CD14-positive monocyte (primary cell): ENCODE measurements at regions not wholly inside any gene's neighbourhood (a gene's known extent, or its start where the extent isn't known, plus 50 kb on each side); places are given as distances from the start of the nearest gene placed in this dataset.
"Not testable (repeated sequence)": the region's sequence is repeated elsewhere in the genome, so short reads cannot be mapped to it uniquely, and the experiment has no call there.

Experiments
- DNase-seq, 3 donors: peaks; one replicate each; pipeline ENCODE4 v3.0.0-alpha.2; 2011 to 2022
- H2AFZ ChIP-seq: 2 replicates; pipeline ENCODE4 v1.6.0; 2012; ENCODE audit warnings: mild to moderate bottlenecking, low read depth, low read length, inconsistent platforms; ENCODE audit not compliant: insufficient read depth, poor library complexity, severe bottlenecking
- H3K27ac ChIP-seq, 2 donors: 1 replicate in 1 of 2; 2 replicates in 1 of 2; pipeline ENCODE4 v1.5.1; 2012 to 2013; ENCODE audit warnings: low read length in 2 of 2, control low read depth in 1 of 2, inconsistent platforms in 1 of 2, low read depth in 1 of 2, mild to moderate bottlenecking in 1 of 2
- H3K27me3 ChIP-seq, 2 donors: one replicate each; pipeline versions ENCODE4 v1.6.0 to v1.6.1; 2011 to 2013; ENCODE audit warnings: low read length in 2 of 2; ENCODE audit not compliant: control insufficient read depth in 2 of 2, insufficient read depth in 2 of 2
- H3K36me3 ChIP-seq, 2 donors: replicated peaks in 1 of 2; 1 replicate in 1 of 2; 2 replicates in 1 of 2; pipeline versions ENCODE4 v1.5.1 to v1.6.1; 2012 to 2013; ENCODE audit warnings: low read length in 2 of 2, control low read depth in 1 of 2, inconsistent platforms in 1 of 2, mild to moderate bottlenecking in 1 of 2; ENCODE audit not compliant: insufficient read depth in 2 of 2, control insufficient read depth in 1 of 2
- H3K4me1 ChIP-seq, 2 donors: 1 replicate in 1 of 2; 2 replicates in 1 of 2; pipeline versions ENCODE4 v1.5.1 to v1.6.1; 2012 to 2013; ENCODE audit warnings: low read length in 2 of 2, control low read depth in 1 of 2, inconsistent platforms in 1 of 2, mild to moderate bottlenecking in 1 of 2, moderate library complexity in 1 of 2; ENCODE audit not compliant: insufficient read depth in 2 of 2, control insufficient read depth in 1 of 2
- H3K4me2 ChIP-seq: replicated peaks from 2 replicates; pipeline ENCODE3; 2012; ENCODE audit warnings: low read length, moderate library complexity, mild to moderate bottlenecking; ENCODE audit not compliant: poor library complexity, severe bottlenecking; ENCODE audit errors: extremely low read depth
- H3K4me3 ChIP-seq, 3 experiments: fragments of 200-600 bp in 1 of 3; sonication (generic) in 1 of 3; replicated peaks in 1 of 3; 1 replicate in 2 of 3; 2 replicates in 1 of 3; pipeline ENCODE4 v1.5.1; 2011 to 2013; ENCODE audit warnings: low read length in 3 of 3, mild to moderate bottlenecking in 3 of 3, control low read depth in 2 of 3, low read depth in 2 of 3, inconsistent platforms in 1 of 3, moderate library complexity in 1 of 3
- H3K79me2 ChIP-seq: 2 replicates; pipeline ENCODE4 v1.6.0; 2012; ENCODE audit warnings: mild to moderate bottlenecking, control low read depth, inconsistent platforms, low read length, moderate library complexity; ENCODE audit not compliant: insufficient read depth
- H3K9ac ChIP-seq: 2 replicates; pipeline ENCODE4 v1.6.0; 2017; ENCODE audit warnings: low read length, mild to moderate bottlenecking; ENCODE audit not compliant: insufficient read depth, poor library complexity, severe bottlenecking
- H3K9me3 ChIP-seq, 2 donors: replicated peaks in 1 of 2; 1 replicate in 1 of 2; 2 replicates in 1 of 2; pipeline versions ENCODE4 v1.5.1 to v1.6.1; 2012 to 2013; ENCODE audit warnings: low read length in 2 of 2, control low read depth in 1 of 2; ENCODE audit not compliant: control insufficient read depth in 1 of 2, insufficient read depth in 1 of 2
- H4K20me1 ChIP-seq: 2 replicates; pipeline ENCODE4 v1.6.0; 2012; ENCODE audit warnings: mild to moderate bottlenecking, low read length, control low read depth, moderate library complexity; ENCODE audit not compliant: insufficient read depth
- H3K27ac Mint-ChIP-seq, 7 donors: one replicate each; pipeline ENCODE4 v1.8.0; 2020; ENCODE audit warnings: mild to moderate bottlenecking in 7 of 7, mixed read lengths in 7 of 7, moderate library complexity in 6 of 7, inconsistent platforms in 2 of 7
- H3K27me3 Mint-ChIP-seq, 3 donors: one replicate each; pipeline ENCODE4 v1.8.0; 2021 to 2022; ENCODE audit warnings: low read depth in 3 of 3, mild to moderate bottlenecking in 3 of 3, mixed read lengths in 3 of 3, moderate library complexity in 3 of 3, inconsistent platforms in 1 of 3
- H3K36me3 Mint-ChIP-seq, 2 donors: one replicate each; pipeline ENCODE4 v1.8.0; 2020; ENCODE audit warnings: mixed read lengths in 2 of 2, inconsistent platforms in 1 of 2, mild to moderate bottlenecking in 1 of 2
- H3K4me1 Mint-ChIP-seq: one replicate; pipeline ENCODE4 v1.8.0; 2020; ENCODE audit warnings: mild to moderate bottlenecking, mixed read lengths
- H3K4me3 Mint-ChIP-seq, 2 donors: one replicate each; pipeline ENCODE4 v1.8.0; 2020; ENCODE audit warnings: mild to moderate bottlenecking in 2 of 2, mixed read lengths in 2 of 2, moderate library complexity in 1 of 2
- H3K9me3 Mint-ChIP-seq, 7 donors: one replicate each; pipeline ENCODE4 v1.8.0; 2020 to 2022; ENCODE audit warnings: mixed read lengths in 7 of 7, mild to moderate bottlenecking in 6 of 7, moderate library complexity in 6 of 7, inconsistent platforms in 2 of 7
- WGBS: methylation state at CpG from one replicate; pipeline ENCODE4 v1.1.5; 2013; ENCODE audit warnings: missing lambda C conversion rate; ENCODE audit not compliant: insufficient coverage; 5-methylcytosine and 5-hydroxymethylcytosine counted together
- intact Hi-C, 2 donors: fragments of 100-400 bp; cut with micrococcal nuclease; formaldehyde crosslinking; loops; one replicate each; pipeline versions ENCODE4 v1.15.0 to v1.15.1; 2023
- TF ChIP-seq, protein P1 (sequence below): fragments of 200-600 bp; IDR thresholded peaks from one replicate; pipeline ENCODE4 v1.8.0; 2022; ENCODE audit warnings: antibody characterized with exemption, mild to moderate bottlenecking

DNA sequence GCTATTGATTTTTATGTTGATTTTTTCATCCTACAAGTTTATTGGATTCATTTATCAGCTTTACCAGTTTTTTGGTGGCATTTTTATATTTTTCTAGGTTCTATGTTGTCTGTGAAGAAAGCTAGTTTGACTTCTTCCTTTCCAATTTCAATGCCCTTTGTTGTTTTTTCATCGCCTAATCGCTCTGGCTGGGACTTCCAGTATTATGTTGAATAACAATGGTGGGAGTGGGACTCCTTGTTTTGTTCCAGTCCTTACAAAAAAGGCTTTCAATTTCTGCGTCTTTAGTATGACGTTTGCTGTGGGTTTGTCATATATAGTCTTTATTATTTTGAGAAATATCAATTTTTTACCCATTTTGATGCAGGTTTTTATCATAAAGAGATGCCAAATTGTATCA, 175.6 kb upstream of the CCNH start:
- Histone ChIP-seq H2AFZ (no peak overlapping the region), H3K27ac (no peak overlapping the region), H4K20me1 (no peaks in the 10 kb centered on the region), H3K36me3 (no peaks in the 10 kb centered on the region), H3K4me2 (no peak overlapping the region), H3K79me2 (no peaks in the 10 kb centered on the region), H3K9ac (no peak overlapping the region), H3K4me1 (no peaks in the 10 kb centered on the region), H3K9me3 (peaks cover 4 to 6% of the 10 kb centered on the region in 2 donors), H3K4me3 (no peak overlapping the region), H3K27me3 (no peaks in the 10 kb centered on the region)
- no peak overlapping the region for H3K27ac Mint-ChIP-seq
- no peaks in the 10 kb centered on the region for H3K4me1 Mint-ChIP-seq
- no peak for DNase-seq
- H3K4me3 Mint-ChIP-seq, result no peak overlapping the region
- H3K27me3 Mint-ChIP-seq, result no peaks in the 10 kb centered on the region
- peaks cover 3 to 16% (median 8%) of the 10 kb centered on the region in 7 donors for H3K9me3 Mint-ChIP-seq
- TF ChIP-seq, protein P1, sequence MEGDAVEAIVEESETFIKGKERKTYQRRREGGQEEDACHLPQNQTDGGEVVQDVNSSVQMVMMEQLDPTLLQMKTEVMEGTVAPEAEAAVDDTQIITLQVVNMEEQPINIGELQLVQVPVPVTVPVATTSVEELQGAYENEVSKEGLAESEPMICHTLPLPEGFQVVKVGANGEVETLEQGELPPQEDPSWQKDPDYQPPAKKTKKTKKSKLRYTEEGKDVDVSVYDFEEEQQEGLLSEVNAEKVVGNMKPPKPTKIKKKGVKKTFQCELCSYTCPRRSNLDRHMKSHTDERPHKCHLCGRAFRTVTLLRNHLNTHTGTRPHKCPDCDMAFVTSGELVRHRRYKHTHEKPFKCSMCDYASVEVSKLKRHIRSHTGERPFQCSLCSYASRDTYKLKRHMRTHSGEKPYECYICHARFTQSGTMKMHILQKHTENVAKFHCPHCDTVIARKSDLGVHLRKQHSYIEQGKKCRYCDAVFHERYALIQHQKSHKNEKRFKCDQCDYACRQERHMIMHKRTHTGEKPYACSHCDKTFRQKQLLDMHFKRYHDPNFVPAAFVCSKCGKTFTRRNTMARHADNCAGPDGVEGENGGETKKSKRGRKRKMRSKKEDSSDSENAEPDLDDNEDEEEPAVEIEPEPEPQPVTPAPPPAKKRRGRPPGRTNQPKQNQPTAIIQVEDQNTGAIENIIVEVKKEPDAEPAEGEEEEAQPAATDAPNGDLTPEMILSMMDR, result no peak
- intact Hi-C loops, result no loop called here
- no peaks in the 10 kb centered on the region for H3K36me3 Mint-ChIP-seq
- WGBS, result no CpG with 5 or more reads among the region's 4 CpGs

DNA sequence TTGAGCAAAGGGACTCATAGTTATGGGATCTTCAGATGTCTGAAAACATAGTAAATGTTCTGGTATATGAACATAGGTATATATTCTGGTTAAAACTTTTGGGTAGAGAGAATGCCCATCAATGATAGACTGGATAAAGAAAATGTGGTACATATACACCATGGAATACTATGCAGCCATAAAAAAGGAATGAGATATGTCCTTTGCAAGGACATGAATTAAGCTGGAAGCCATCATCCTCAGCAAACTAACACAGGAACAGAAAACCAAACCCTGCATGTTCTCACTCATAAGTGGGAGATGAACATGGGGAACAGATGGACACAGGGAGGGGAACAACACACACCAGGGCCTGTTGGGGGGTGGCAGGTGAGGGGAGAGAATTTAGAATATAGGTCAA, 171.0 kb upstream of the CCNH start:
- H3K9me3 ChIP-seq, H3K27ac ChIP-seq, H3K27me3 ChIP-seq, H3K9me3 Mint-ChIP-seq, H3K36me3 ChIP-seq, DNase-seq, H3K4me1 Mint-ChIP-seq, H3K4me1 ChIP-seq, H3K4me3 ChIP-seq, H4K20me1 ChIP-seq, intact Hi-C loops, H3K4me3 Mint-ChIP-seq, H3K36me3 Mint-ChIP-seq, H2AFZ ChIP-seq, H3K9ac ChIP-seq, H3K4me2 ChIP-seq, H3K27me3 Mint-ChIP-seq, H3K79me2 ChIP-seq, H3K27ac Mint-ChIP-seq: not testable (repeated sequence)
